SK-N-SH (cell line): ENCODE measurements at regions not wholly inside any gene's neighbourhood (a gene's known extent, or its start where the extent isn't known, plus 50 kb on each side); places are given as distances from the start of the nearest gene placed in this dataset.

Experiments used
- CTCF ChIA-PET: fragments of 300-600, 350-600 bp; formaldehyde crosslinking; extraction: SDS; loops from one replicate; lab custom pipeline; 2021; lab: Yijun Ruan, JAX
- POLR2A ChIA-PET: fragments of 350-600 bp; sonication (Branson Sonifier 250); formaldehyde crosslinking; extraction: SDS; loops from one replicate; lab custom pipeline; 2020; ENCODE audit warnings: antibody characterized with exemption, inconsistent platforms; lab: Yijun Ruan, JAX
- DNase-seq: peaks from one replicate; pipeline ENCODE4 v3.0.0; 2012
- H2AFZ ChIP-seq: fragments of 200-600 bp; sonication (generic); 2 replicates; pipeline ENCODE4 v1.8.1; 2016; ENCODE audit warnings: antibody characterized with exemption, mild to moderate bottlenecking, low read depth
- H3F3A ChIP-seq: fragments of 200-600 bp; sonication (generic); replicated peaks from 2 replicates; pipeline ENCODE3; 2016; ENCODE audit warnings: antibody characterized with exemption, mild to moderate bottlenecking; ENCODE audit not compliant: insufficient read depth
- H3K27ac ChIP-seq, 2 experiments: fragments of 200-500 bp in 1 of 2; fragments of 200-600 bp in 1 of 2; sonication (Bioruptor generic) in 1 of 2; sonication (generic), shearing (Covaris generic) in 1 of 2; 2 replicates each; pipeline versions ENCODE4 v1.5.1 to v1.6.1; 2014 to 2016; ENCODE audit warnings: low read depth in 2 of 2, inconsistent platforms in 1 of 2, low read length in 1 of 2, mild to moderate bottlenecking in 1 of 2, mixed read lengths in 1 of 2
- H3K27me3 ChIP-seq: fragments of 200-600 bp; sonication (generic), shearing (Covaris generic); 2 replicates; pipeline ENCODE4 v1.6.1; 2016; ENCODE audit warnings: mixed run types; ENCODE audit not compliant: insufficient read depth
- H3K36me3 ChIP-seq, 2 experiments: fragments of 200-500 bp in 1 of 2; fragments of 200-600 bp in 1 of 2; sonication (Bioruptor generic) in 1 of 2; sonication (generic) in 1 of 2; replicated peaks in 1 of 2; 2 replicates each; pipeline versions ENCODE3 to v1.5.1; 2014 to 2016; ENCODE audit warnings: low read length in 1 of 2, mild to moderate bottlenecking in 1 of 2; ENCODE audit not compliant: insufficient read depth in 2 of 2, control insufficient read depth in 1 of 2
- H3K4me1 ChIP-seq, 2 experiments: fragments of 200-500 bp in 1 of 2; fragments of 200-600 bp in 1 of 2; sonication (Bioruptor generic) in 1 of 2; sonication (generic), shearing (Covaris generic) in 1 of 2; 2 replicates each; pipeline versions ENCODE4 v1.5.1 to v1.6.1; 2014 to 2016; ENCODE audit warnings: low read depth in 1 of 2, low read length in 1 of 2, mixed run types in 1 of 2; ENCODE audit not compliant: insufficient read depth in 2 of 2, control insufficient read depth in 1 of 2
- H3K4me2 ChIP-seq: fragments of 200-600 bp; sonication (generic), shearing (Covaris generic); 2 replicates; pipeline ENCODE4 v1.6.1; 2017; ENCODE audit warnings: mixed run types
- H3K4me3 ChIP-seq, 2 experiments: fragments of 200-500 bp in 1 of 2; fragments of 200-600 bp in 1 of 2; sonication (Bioruptor generic) in 1 of 2; sonication (generic), shearing (Covaris generic) in 1 of 2; 2 replicates each; pipeline versions ENCODE4 v1.5.1 to v1.8.1; 2014 to 2016; ENCODE audit warnings: low read depth in 2 of 2, inconsistent platforms in 1 of 2, low read length in 1 of 2, mild to moderate bottlenecking in 1 of 2, mixed read lengths in 1 of 2, moderate library complexity in 1 of 2
- H3K79me2 ChIP-seq: fragments of 200-600 bp; sonication (generic); 2 replicates; pipeline ENCODE4 v1.8.1; 2017; ENCODE audit warnings: mild to moderate bottlenecking; ENCODE audit not compliant: insufficient read depth
- H3K9ac ChIP-seq: fragments of 200-600 bp; sonication (generic); 2 replicates; pipeline ENCODE4 v1.6.1; 2017; ENCODE audit warnings: mixed run types
- H3K9me2 ChIP-seq: fragments of 200-600 bp; sonication (generic); 2 replicates; pipeline ENCODE4 v1.6.1; 2017; ENCODE audit warnings: mixed run types
- H3K9me3 ChIP-seq: fragments of 200-600 bp; sonication (generic); 2 replicates; pipeline ENCODE4 v1.6.1; 2017; ENCODE audit warnings: mixed run types, mild to moderate bottlenecking, moderate library complexity
- H4K20me1 ChIP-seq: fragments of 200-600 bp; sonication (generic); 2 replicates; pipeline ENCODE4 v1.6.1; 2017; ENCODE audit warnings: mild to moderate bottlenecking, mixed run types; ENCODE audit not compliant: insufficient read depth
- EP300 ChIP-seq, 2 experiments: IDR thresholded peaks; 2 replicates each; pipeline versions ENCODE4 v1.4.0 to v1.6.1; 2012; ENCODE audit warnings: borderline replicate concordance in 1 of 2, low read depth in 1 of 2, low read length in 1 of 2
- EZH2phosphoT487 ChIP-seq: fragments of 200-600 bp; sonication (generic); IDR thresholded peaks from 2 replicates; pipeline ENCODE4 v1.6.1; 2017; ENCODE audit warnings: low read depth, mixed run types, mild to moderate bottlenecking, antibody characterized with exemption, moderate library complexity, borderline replicate concordance
- FOXJ3 ChIP-seq: sonication (generic); formaldehyde crosslinking; IDR thresholded peaks from 2 replicates; pipeline ENCODE4 v1.5.1; 2020; ENCODE audit warnings: mild to moderate bottlenecking, missing genetic modification reagents
- FOXM1 ChIP-seq: IDR thresholded peaks from 2 replicates; pipeline ENCODE4 v1.4.0; 2012; ENCODE audit warnings: low read depth, mild to moderate bottlenecking
- JUND ChIP-seq: IDR thresholded peaks from 2 replicates; pipeline ENCODE4 v1.4.0; 2012
- MEF2A ChIP-seq: IDR thresholded peaks from 2 replicates; pipeline ENCODE4 v1.4.0; 2012; ENCODE audit warnings: low read depth, borderline replicate concordance
- REST ChIP-seq: IDR thresholded peaks from 2 replicates; pipeline ENCODE4 v1.6.1; 2012; ENCODE audit warnings: mild to moderate bottlenecking, low read depth, low read length, moderate library complexity
- RXRA ChIP-seq: IDR thresholded peaks from 2 replicates; pipeline ENCODE4 v1.4.0; 2012; ENCODE audit warnings: low read depth, mild to moderate bottlenecking, borderline replicate concordance
- TCF12 ChIP-seq: IDR thresholded peaks from 2 replicates; pipeline ENCODE4 v1.4.0; 2012
- USF2 ChIP-seq: fragments of 150-350 bp; IDR thresholded peaks from 2 replicates; pipeline ENCODE4 v1.6.1; 2017; ENCODE audit warnings: antibody characterized with exemption, low read length, low read depth, borderline replicate concordance
- YY1 ChIP-seq: IDR thresholded peaks from 2 replicates; pipeline ENCODE4 v1.4.0; 2012; ENCODE audit warnings: low read depth, mild to moderate bottlenecking
- WGBS: methylation state at CpG from one replicate; pipeline ENCODE4 v1.1.6; 2017; ENCODE audit warnings: low lambda C conversion rate; 5-methylcytosine and 5-hydroxymethylcytosine counted together

- Histone ChIP-seq H3K4me1 (no peaks in the 10 kb centered on the region), H3F3A (no peaks in the 10 kb centered on the region), H3K27ac (no peak overlapping the region), H3K9ac (no peak overlapping the region), H3K9me2 (no peaks in the 10 kb centered on the region), H3K9me3 (no peaks in the 10 kb centered on the region; the same call in 1 of the 2 replicates), H3K36me3 (no peaks in the 10 kb centered on the region), H3K27me3 (no peaks in the 10 kb centered on the region), H3K79me2 (no peaks in the 10 kb centered on the region), H3K4me3 (no peak overlapping the region), H4K20me1 (no peaks in the 10 kb centered on the region), H3K4me2 (no peak overlapping the region), H2AFZ (no peak overlapping the region)
- no peak for DNase-seq
- ChIA-PET POLR2A (no interaction called here), CTCF (interaction anchor here (1.6 kb wide), 1 partner anchor 16 kb away, joined by 3 read pairs; no protein-coding TSS in a partner anchor)
- TF ChIP-seq MEF2A, result no peak
- TF ChIP-seq REST, result no peak
- TF ChIP-seq RXRA, result no peak
- no peak for TF ChIP-seq FOXM1
- no peak for TF ChIP-seq FOXJ3 (CRISPR knock-in tag)
- no peak for TF ChIP-seq JUND
- TF ChIP-seq YY1, result no peak
- TF ChIP-seq EP300 (IDR thresholded peaks at IDR 0.05; ENCODE audit: borderline replicate concordance in 1 of 2, low read depth in 1 of 2, low read length in 1 of 2), result no peak
- TF ChIP-seq USF2, result no peak
Measured at GRCh38 chr12:73612551-73612950, 925.1 kb upstream of the ATXN7L3B start.

GRCh38 chr12:73623421-73623820, 914.2 kb upstream of the ATXN7L3B start:
- H4K20me1 ChIP-seq, result no peaks in the 10 kb centered on the region

More at GRCh38 chr12:73623421-73623820, 914.2 kb upstream of the ATXN7L3B start:
- no peak overlapping the region for H3K27ac ChIP-seq
- TF ChIP-seq FOXM1, result no peak
- no peak for TF ChIP-seq EZH2phosphoT487
- no peak for TF ChIP-seq TCF12
- no peak for TF ChIP-seq MEF2A
- TF ChIP-seq, all 33 proteins: peak for 0
- 12% methylated on average over 2 of the region's 2 CpGs for WGBS
- no peaks in the 10 kb centered on the region for H3K9me2 ChIP-seq
- no peak for DNase-seq
- POLR2A ChIA-PET, result no interaction called here
- H3K36me3 ChIP-seq, result no peaks in the 10 kb centered on the region
- H3F3A ChIP-seq, result no peaks in the 10 kb centered on the region
- H3K4me3 ChIP-seq, result no peak overlapping the region
- no peak overlapping the region for H3K4me2 ChIP-seq
- CTCF ChIA-PET, result no interaction called here
- no peaks in the 10 kb centered on the region for H3K79me2 ChIP-seq
- no peaks in the 10 kb centered on the region for H3K4me1 ChIP-seq
- H3K9me3 ChIP-seq, result no peaks in the 10 kb centered on the region
- no peak overlapping the region for H2AFZ ChIP-seq
- H3K27me3 ChIP-seq, result no peaks in the 10 kb centered on the region
- no peak overlapping the region for H3K9ac ChIP-seq
